ENCODE measurements at regions not wholly inside any gene's neighbourhood (a gene's known extent, or its start where the extent isn't known, plus 50 kb on each side); places are given as distances from the start of the nearest gene placed in this dataset.

DNA sequence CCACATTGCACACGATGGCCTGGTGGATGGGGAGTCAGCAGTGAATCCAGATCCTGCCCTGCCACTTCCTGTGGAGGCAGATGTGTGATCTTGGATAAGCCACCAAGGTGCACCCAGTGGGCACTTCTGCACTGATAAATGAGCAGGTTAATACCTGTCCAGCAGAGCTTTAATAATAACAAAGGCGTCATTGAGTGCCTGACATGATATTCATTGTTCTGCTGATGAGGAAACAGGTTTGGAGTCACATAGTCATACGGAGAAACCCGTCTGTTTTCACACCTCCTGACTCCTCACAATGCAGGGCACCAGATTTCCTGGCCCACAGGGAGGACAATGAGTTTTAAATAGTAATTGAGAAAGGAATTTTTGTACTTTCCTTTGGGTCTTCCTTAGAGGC, 324.6 kb upstream of the CDH5 start:
- Histone ChIP-seq H3K9ac (ENCODE audit: low read depth, low read length) (no peak overlapping the region), H2AK5ac (ENCODE audit: low read depth, low read length) (no peak overlapping the region), H2BK5ac (ENCODE audit: low read depth, low read length, poor library complexity, severe bottlenecking) (no peak overlapping the region), H4K20me1 (ENCODE audit: insufficient read depth, low read length) (no peaks in the 10 kb centered on the region), H3K4ac (ENCODE audit: low read depth, low read length) (no peak overlapping the region), H3K27me3 (ENCODE audit: control insufficient read depth, insufficient read depth, low read length) (peaks cover 2% of the 10 kb centered on the region; the same call in 1 of the 2 replicates), H2BK120ac (ENCODE audit: low read depth, low read length) (no peak overlapping the region), H3K56ac (ENCODE audit: extremely low read depth, insufficient read depth, low read length) (no peak overlapping the region), H2BK20ac (ENCODE audit: low read depth, low read length) (no peak overlapping the region), H4K8ac (ENCODE audit: low read depth in 2 of 2, low read length in 2 of 2) (no peak overlapping the region), H4K91ac (ENCODE audit: insufficient read depth, low read depth, low read length) (no peak overlapping the region), H3K4me1 (ENCODE audit: control insufficient read depth, insufficient read depth, low read length) (peaks cover 2% of the 10 kb centered on the region; the same call in 1 of the 2 replicates), H3K14ac (replicated peaks; ENCODE audit: low read depth, low read length) (no peak overlapping the region), H3K9me3 (ENCODE audit: control insufficient read depth, insufficient read depth, low read length) (no peaks in the 10 kb centered on the region), H3K36me3 (ENCODE audit: control insufficient read depth, insufficient read depth, low read length) (no peaks in the 10 kb centered on the region), H2AFZ (replicated peaks; ENCODE audit: low read length, poor library complexity) (no peak overlapping the region), H3K9me1 (ENCODE audit: insufficient read depth, low read length) (no peaks in the 10 kb centered on the region), H3K4me3 (ENCODE audit: insufficient read depth, low read depth, low read length) (no peak overlapping the region), H4K5ac (ENCODE audit: low read depth, low read length) (no peak overlapping the region), H3K23ac (ENCODE audit: low read depth, low read length) (no peak overlapping the region), H2BK15ac (ENCODE audit: low read depth, low read length) (no peak overlapping the region), H3K27ac (ENCODE audit: insufficient read depth, low read length) (no peak overlapping the region), H2AK9ac (replicated peaks; ENCODE audit: low read depth, low read length, poor library complexity) (no peak overlapping the region), H3K4me2 (ENCODE audit: low read depth, low read length) (no peak overlapping the region), H3K18ac (ENCODE audit: low read depth, low read length) (no peak overlapping the region), H3K79me1 (ENCODE audit: low read depth in 1 of 2, low read length in 2 of 2) (no peaks in the 10 kb centered on the region)
- ATAC-seq (ENCODE audit: low read depth) (no peak), DNase-seq (no peak)
- ChIA-PET CTCF (no interaction called here), POLR2A (ENCODE audit: unreplicated experiment) (no interaction called here)
- intact Hi-C loops (cut with micrococcal nuclease) (no loop called here), dilution Hi-C loops (cut with HindIII; ENCODE audit: low sequenced_read_pairs, unreplicated experiment) (no loop called here), in situ Hi-C loops (cut with MboI; ENCODE audit: low sequenced_read_pairs) (no loop called here)
- 100% methylated on average over 1 of the region's 4 CpGs; no CpG with 5 or more reads in 1 of the 2 experiments for WGBS, 2 experiments (ENCODE audit: extremely low coverage in 2 of 2, insufficient read length in 1 of 2)
- no TSS peak for BruUV-seq (replicated peaks)
- TF ChIP-seq CHD1 (IDR thresholded peaks at IDR 0.05; ENCODE audit: low read depth, low read length) (no peak), SMC3 (IDR thresholded peaks at IDR 0.05; ENCODE audit: low read depth, low read length) (no peak), CEBPB (IDR thresholded peaks at IDR 0.05; ENCODE audit: low read depth, low read length) (no peak), BHLHE40 (IDR thresholded peaks at IDR 0.05; ENCODE audit: low read depth, low read length) (no peak), RAD21 (IDR thresholded peaks at IDR 0.05; ENCODE audit: low read length) (no peak), POLR2A (IDR thresholded peaks at IDR 0.05; ENCODE audit: low read depth, low read length) (no peak), FOS (IDR thresholded peaks at IDR 0.05; ENCODE audit: low read depth, low read length) (no peak), RFX5 (IDR thresholded peaks at IDR 0.05; ENCODE audit: low read depth, low read length) (no peak)
- TF ChIP-seq, protein P1, sequence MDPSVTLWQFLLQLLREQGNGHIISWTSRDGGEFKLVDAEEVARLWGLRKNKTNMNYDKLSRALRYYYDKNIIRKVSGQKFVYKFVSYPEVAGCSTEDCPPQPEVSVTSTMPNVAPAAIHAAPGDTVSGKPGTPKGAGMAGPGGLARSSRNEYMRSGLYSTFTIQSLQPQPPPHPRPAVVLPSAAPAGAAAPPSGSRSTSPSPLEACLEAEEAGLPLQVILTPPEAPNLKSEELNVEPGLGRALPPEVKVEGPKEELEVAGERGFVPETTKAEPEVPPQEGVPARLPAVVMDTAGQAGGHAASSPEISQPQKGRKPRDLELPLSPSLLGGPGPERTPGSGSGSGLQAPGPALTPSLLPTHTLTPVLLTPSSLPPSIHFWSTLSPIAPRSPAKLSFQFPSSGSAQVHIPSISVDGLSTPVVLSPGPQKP (IDR thresholded peaks at IDR 0.05; ENCODE audit: borderline replicate concordance, low read depth, low read length) = no peak
- TF ChIP-seq, protein P2, sequence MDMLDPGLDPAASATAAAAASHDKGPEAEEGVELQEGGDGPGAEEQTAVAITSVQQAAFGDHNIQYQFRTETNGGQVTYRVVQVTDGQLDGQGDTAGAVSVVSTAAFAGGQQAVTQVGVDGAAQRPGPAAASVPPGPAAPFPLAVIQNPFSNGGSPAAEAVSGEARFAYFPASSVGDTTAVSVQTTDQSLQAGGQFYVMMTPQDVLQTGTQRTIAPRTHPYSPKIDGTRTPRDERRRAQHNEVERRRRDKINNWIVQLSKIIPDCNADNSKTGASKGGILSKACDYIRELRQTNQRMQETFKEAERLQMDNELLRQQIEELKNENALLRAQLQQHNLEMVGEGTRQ (IDR thresholded peaks at IDR 0.05; ENCODE audit: low read depth, low read length) = no peak
- TF ChIP-seq, protein P3, sequence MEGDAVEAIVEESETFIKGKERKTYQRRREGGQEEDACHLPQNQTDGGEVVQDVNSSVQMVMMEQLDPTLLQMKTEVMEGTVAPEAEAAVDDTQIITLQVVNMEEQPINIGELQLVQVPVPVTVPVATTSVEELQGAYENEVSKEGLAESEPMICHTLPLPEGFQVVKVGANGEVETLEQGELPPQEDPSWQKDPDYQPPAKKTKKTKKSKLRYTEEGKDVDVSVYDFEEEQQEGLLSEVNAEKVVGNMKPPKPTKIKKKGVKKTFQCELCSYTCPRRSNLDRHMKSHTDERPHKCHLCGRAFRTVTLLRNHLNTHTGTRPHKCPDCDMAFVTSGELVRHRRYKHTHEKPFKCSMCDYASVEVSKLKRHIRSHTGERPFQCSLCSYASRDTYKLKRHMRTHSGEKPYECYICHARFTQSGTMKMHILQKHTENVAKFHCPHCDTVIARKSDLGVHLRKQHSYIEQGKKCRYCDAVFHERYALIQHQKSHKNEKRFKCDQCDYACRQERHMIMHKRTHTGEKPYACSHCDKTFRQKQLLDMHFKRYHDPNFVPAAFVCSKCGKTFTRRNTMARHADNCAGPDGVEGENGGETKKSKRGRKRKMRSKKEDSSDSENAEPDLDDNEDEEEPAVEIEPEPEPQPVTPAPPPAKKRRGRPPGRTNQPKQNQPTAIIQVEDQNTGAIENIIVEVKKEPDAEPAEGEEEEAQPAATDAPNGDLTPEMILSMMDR (conservative IDR thresholded peaks at IDR 0.05; ENCODE audit: low read depth, low read length) = no peak
